Transverse colon (tissue), 4 donors: ENCODE measurements at regions not wholly inside any gene's neighbourhood (a gene's known extent, or its start where the extent isn't known, plus 50 kb on each side); places are given as distances from the start of the nearest gene placed in this dataset.

Experiments
- EP300 ChIP-seq: sonication (generic); formaldehyde crosslinking; IDR thresholded peaks from one replicate; pipeline ENCODE4 v1.6.1; 2017; ENCODE audit warnings: antibody characterized with exemption, low read depth
- POLR2A ChIP-seq: fragments of 450-650 bp; IDR thresholded peaks from one replicate; pipeline ENCODE4 v1.6.1; 2016; ENCODE audit warnings: antibody characterized with exemption, mild to moderate bottlenecking, moderate library complexity
- POLR2AphosphoS5 ChIP-seq, 3 donors: sonication (generic); formaldehyde crosslinking; IDR thresholded peaks; one replicate each; pipeline ENCODE4 v1.6.1; 2016; ENCODE audit warnings: antibody characterized with exemption in 3 of 3
- TF ChIP-seq, protein P1 (sequence below), 5 experiments: fragments of 200-600 bp in 3 of 5; fragments of 450-650 bp in 2 of 5; sonication (generic) in 3 of 5; IDR thresholded peaks; 1 replicate in 2 of 5; 2 replicates in 3 of 5; pipeline ENCODE4 v1.5.1; 2016 to 2017; ENCODE audit warnings: antibody characterized with exemption in 5 of 5, inconsistent platforms in 3 of 5, mild to moderate bottlenecking in 2 of 5, moderate library complexity in 1 of 5

DNA sequence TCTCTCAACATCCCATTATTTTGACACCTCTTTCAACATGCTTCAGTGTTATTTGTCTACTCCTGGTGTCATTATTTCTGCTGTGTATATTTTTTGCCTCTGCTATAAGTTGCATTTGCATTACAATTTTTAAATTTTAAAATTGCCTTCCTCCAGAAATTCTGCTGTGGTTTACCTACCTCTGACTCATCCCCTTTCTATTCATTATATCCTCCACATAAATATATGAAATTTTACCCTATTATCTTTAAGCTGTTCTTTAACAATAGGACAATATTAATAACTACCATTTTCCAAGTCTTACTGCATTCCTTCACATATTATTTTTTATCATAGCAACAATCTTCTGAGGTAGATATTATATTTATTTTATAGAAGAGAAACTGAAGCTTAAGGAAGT is 178.1 kb upstream of the NRIP1 start:
- TF ChIP-seq, protein P1, sequence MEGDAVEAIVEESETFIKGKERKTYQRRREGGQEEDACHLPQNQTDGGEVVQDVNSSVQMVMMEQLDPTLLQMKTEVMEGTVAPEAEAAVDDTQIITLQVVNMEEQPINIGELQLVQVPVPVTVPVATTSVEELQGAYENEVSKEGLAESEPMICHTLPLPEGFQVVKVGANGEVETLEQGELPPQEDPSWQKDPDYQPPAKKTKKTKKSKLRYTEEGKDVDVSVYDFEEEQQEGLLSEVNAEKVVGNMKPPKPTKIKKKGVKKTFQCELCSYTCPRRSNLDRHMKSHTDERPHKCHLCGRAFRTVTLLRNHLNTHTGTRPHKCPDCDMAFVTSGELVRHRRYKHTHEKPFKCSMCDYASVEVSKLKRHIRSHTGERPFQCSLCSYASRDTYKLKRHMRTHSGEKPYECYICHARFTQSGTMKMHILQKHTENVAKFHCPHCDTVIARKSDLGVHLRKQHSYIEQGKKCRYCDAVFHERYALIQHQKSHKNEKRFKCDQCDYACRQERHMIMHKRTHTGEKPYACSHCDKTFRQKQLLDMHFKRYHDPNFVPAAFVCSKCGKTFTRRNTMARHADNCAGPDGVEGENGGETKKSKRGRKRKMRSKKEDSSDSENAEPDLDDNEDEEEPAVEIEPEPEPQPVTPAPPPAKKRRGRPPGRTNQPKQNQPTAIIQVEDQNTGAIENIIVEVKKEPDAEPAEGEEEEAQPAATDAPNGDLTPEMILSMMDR (IDR thresholded peaks at IDR 0.05): no peak
- TF ChIP-seq POLR2AphosphoS5 (IDR thresholded peaks at IDR 0.05): no peak
- TF ChIP-seq POLR2A: no peak
- no peak for TF ChIP-seq EP300
